Sigmoid colon (tissue), 6 donors: ENCODE measurements at regions not wholly inside any gene's neighbourhood (a gene's known extent, or its start where the extent isn't known, plus 50 kb on each side); places are given as distances from the start of the nearest gene placed in this dataset.

Experiments
- DNase-seq: peaks from one replicate; pipeline ENCODE4 v3.0.0-alpha.2; 2019
- H3K27ac ChIP-seq, 4 donors: fragments of 200-600 bp; sonication (generic); one replicate each; pipeline ENCODE4 v1.5.1; 2016 to 2019; ENCODE audit warnings: mild to moderate bottlenecking in 1 of 4
- H3K27me3 ChIP-seq, 3 donors: fragments of 200-600 bp; sonication (generic); one replicate each; pipeline ENCODE4 v1.5.1; 2019; ENCODE audit warnings: mild to moderate bottlenecking in 1 of 3
- H3K36me3 ChIP-seq, 4 donors: fragments of 200-600 bp; sonication (generic); one replicate each; pipeline ENCODE4 v1.5.1; 2016 to 2019
- H3K4me1 ChIP-seq, 4 donors: fragments of 200-600 bp; sonication (generic); one replicate each; pipeline ENCODE4 v1.5.1; 2017 to 2019
- H3K4me3 ChIP-seq, 4 donors: fragments of 200-600 bp; sonication (generic); one replicate each; pipeline ENCODE4 v1.5.1; 2017 to 2019; ENCODE audit warnings: mild to moderate bottlenecking in 2 of 4, moderate library complexity in 1 of 4
- H3K9me3 ChIP-seq, 4 donors: fragments of 200-600 bp in 3 of 4; sonication (generic) in 3 of 4; one replicate each; pipeline versions ENCODE4 v1.5.1 to v1.6.1; 2013 to 2019
- EP300 ChIP-seq, 4 donors: sonication (generic); formaldehyde crosslinking; IDR thresholded peaks; one replicate each; pipeline ENCODE4 v1.6.1; 2017; ENCODE audit warnings: antibody characterized with exemption in 4 of 4
- POLR2A ChIP-seq, 2 donors: fragments of 450-650 bp; IDR thresholded peaks; one replicate each; pipeline ENCODE4 v1.6.1; 2016; ENCODE audit warnings: antibody characterized with exemption in 2 of 2, mild to moderate bottlenecking in 2 of 2, moderate library complexity in 2 of 2
- POLR2AphosphoS5 ChIP-seq, 4 donors: sonication (generic); formaldehyde crosslinking; IDR thresholded peaks; one replicate each; pipeline ENCODE4 v1.6.1; 2017; ENCODE audit warnings: antibody characterized with exemption in 4 of 4
- WGBS, 2 donors: extraction: QIAGEN DNeasy Blood & Tissue Kit; methylation state at CpG; one replicate each; pipeline ENCODE4 v1.1.7; 2013; 5-methylcytosine and 5-hydroxymethylcytosine counted together
- intact Hi-C: fragments of 100-400 bp; cut with DNase I; formaldehyde crosslinking; loops from one replicate; pipeline ENCODE4 v1.15.1; 2023
- TF ChIP-seq, protein P1 (sequence below), 4 experiments: fragments of 450-650 bp in 3 of 4; fragments of 200-600 bp in 1 of 4; IDR thresholded peaks; one replicate each; pipeline ENCODE4 v1.5.1; 2016 to 2019; ENCODE audit warnings: antibody characterized with exemption in 4 of 4, mild to moderate bottlenecking in 3 of 4, moderate library complexity in 2 of 4
- donor health status: healthy with polysubstance abuse.
- donor health status: healthy.

DNA sequence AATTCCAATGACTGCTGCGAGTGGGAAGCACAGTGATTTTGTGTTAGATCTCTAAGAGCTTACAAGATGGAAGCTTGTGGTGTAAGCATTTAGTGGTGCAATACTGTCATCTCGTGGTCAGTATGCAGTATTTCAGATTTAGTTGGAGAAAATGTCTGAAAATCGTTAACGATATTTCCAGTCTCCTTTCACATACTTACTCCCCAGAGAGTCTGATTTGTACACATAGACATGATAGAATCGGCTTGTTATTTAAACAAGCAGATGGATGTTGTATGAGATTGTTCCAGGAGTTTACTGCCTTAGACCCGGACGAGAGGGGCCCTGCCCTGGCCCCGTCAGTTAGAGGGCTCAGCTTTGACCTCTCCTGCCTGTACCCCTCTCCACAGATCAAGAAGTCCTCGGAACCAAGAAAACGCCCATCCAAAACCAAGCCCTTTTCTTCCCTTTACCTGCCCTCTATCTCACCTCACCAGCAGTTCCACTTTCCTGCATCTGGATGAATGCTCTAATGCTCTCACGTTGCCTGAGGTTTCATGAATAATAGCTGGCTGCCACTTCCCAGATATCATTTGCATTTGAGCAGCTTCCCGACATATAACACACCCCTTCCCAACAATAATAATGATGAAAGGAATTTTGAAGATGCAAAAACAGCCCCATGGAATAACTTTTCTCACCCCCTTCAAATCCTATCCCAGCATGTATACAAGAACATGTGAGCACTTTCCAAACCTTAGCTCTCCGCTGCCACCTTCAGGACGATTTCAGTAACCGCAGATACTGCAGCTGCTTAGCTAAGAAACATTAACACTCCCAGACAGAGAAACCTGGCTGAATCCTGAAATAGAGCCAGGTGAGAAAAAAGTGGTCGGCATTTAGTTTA is 247.3 kb downstream of the LTN1 start:
- TF ChIP-seq POLR2AphosphoS5 (IDR thresholded peaks at IDR 0.05) (no peak), EP300 (IDR thresholded peaks at IDR 0.05) (no peak)
- TF ChIP-seq, protein P1, sequence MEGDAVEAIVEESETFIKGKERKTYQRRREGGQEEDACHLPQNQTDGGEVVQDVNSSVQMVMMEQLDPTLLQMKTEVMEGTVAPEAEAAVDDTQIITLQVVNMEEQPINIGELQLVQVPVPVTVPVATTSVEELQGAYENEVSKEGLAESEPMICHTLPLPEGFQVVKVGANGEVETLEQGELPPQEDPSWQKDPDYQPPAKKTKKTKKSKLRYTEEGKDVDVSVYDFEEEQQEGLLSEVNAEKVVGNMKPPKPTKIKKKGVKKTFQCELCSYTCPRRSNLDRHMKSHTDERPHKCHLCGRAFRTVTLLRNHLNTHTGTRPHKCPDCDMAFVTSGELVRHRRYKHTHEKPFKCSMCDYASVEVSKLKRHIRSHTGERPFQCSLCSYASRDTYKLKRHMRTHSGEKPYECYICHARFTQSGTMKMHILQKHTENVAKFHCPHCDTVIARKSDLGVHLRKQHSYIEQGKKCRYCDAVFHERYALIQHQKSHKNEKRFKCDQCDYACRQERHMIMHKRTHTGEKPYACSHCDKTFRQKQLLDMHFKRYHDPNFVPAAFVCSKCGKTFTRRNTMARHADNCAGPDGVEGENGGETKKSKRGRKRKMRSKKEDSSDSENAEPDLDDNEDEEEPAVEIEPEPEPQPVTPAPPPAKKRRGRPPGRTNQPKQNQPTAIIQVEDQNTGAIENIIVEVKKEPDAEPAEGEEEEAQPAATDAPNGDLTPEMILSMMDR (IDR thresholded peaks at IDR 0.05): peak; percentile 89 to 99 (median 96)
- no peaks in the 10 kb centered on the region for H3K27me3 ChIP-seq
- intact Hi-C loops: loop anchor here (2.0 to 5.0 kb wide), 6 partner anchors 195 to 1897 kb away; no protein-coding TSS in a partner anchor
- peak; percentile 87 for DNase-seq
- H3K9me3 ChIP-seq: no peaks in the 10 kb centered on the region
- WGBS, 2 donors: 5% methylated on average over 16 of the region's 16 CpGs
- peak overlapping the region; percentile 33 to 55 (median 46) for H3K4me3 ChIP-seq
- peak overlapping the region; percentile 68 to 84 (median 74) for H3K27ac ChIP-seq
- H3K36me3 ChIP-seq: no peaks in the 10 kb centered on the region
- peaks cover 0 to 34% (median 14%) of the 10 kb centered on the region in 4 donors for H3K4me1 ChIP-seq

DNA sequence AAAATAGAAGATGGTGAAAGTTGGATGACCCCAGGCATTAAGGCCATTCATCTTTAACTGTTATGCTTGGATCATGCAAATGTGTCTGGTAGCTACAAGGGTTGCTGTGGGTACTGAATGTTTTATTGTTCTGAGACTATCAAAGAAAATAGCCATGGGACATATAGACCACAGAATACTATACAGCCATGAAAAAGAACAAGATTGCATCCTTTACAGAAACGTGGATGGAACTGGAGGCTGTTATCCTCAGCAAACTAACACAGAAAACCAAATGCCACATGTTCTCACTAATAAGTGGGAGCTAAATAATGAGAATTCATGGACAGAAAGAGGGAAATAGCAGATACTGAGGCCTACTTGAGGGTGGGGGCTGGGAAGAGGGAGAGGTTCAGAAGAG is 249.0 kb downstream of the LTN1 start:
- intact Hi-C loops: loop anchor here (2.0 kb wide), 4 partner anchors 197 to 1895 kb away; no protein-coding TSS in a partner anchor
- Histone ChIP-seq H3K9me3 (no peaks in the 10 kb centered on the region), H3K4me3 (no peak overlapping the region), H3K36me3 (no peaks in the 10 kb centered on the region), H3K27me3 (no peaks in the 10 kb centered on the region), H3K4me1 (peaks cover 0 to 20% (median 11%) of the 10 kb centered on the region in 4 donors), H3K27ac (peak overlapping the region in 1 of 4 donors; percentile 17)
- no peak for DNase-seq
- TF ChIP-seq POLR2A (IDR thresholded peaks at IDR 0.05) (no peak), POLR2AphosphoS5 (IDR thresholded peaks at IDR 0.05) (no peak), EP300 (IDR thresholded peaks at IDR 0.05) (no peak)
- TF ChIP-seq, protein P1 (IDR thresholded peaks at IDR 0.05): no peak
- 40 to 45% methylated on average over 1 of the region's 1 CpG for WGBS, 2 donors

DNA sequence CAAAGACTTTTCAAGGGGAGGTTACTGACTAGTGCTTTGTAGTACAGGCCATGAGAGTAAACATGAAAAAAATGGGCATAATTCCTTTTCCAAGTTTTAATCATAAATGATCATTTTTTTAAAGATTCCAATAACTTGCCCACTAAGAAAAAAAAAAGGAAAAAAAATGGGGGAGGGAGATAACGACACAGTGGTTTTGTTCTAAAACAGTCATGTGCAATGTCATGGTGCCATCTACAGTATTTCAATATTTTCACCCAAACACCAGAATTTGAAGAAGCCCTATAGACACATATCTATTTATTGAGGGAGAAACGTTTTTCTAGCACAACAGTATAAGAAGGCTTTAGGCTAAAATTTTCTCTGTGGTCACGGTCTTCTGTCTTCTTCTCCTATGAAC is 250.2 kb downstream of the LTN1 start:
- no peaks in the 10 kb centered on the region for H3K36me3 ChIP-seq
- H3K27ac ChIP-seq: peak overlapping the region in 1 of 4 donors; percentile 17
- H3K4me3 ChIP-seq: no peak overlapping the region
- 48 to 69% methylated on average over 3 of the region's 3 CpGs for WGBS, 2 donors
- intact Hi-C loops: no loop called here
- DNase-seq: no peak
- H3K4me1 ChIP-seq: peaks cover 0 to 32% (median 21%) of the 10 kb centered on the region in 4 donors
- TF ChIP-seq POLR2A (IDR thresholded peaks at IDR 0.05) (no peak), EP300 (IDR thresholded peaks at IDR 0.05) (no peak), POLR2AphosphoS5 (IDR thresholded peaks at IDR 0.05) (no peak)
- TF ChIP-seq, protein P1 (IDR thresholded peaks at IDR 0.05): no peak
- no peaks in the 10 kb centered on the region for H3K9me3 ChIP-seq
- no peaks in the 10 kb centered on the region for H3K27me3 ChIP-seq

DNA sequence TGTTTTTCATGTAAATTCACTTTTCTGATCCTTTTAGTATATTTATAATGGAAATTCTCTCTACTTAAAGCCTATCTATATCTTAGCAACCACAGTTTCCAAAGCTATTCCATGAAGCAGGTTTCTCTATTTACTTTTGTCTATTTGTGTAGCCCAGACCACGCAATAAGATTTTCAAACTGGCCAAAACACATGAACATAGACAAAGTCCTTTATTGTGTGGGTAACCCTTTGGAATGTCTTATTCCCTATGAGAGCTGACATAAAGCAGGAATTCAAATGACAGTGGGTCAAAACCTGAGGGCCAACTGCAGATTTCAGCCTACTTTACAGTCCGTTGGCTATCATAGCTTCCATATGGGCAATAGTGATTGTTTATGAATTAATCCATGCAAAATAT is 252.6 kb downstream of the LTN1 start:
- WGBS, 2 donors: 92 to 96% methylated on average over 2 of the region's 2 CpGs
- no peaks in the 10 kb centered on the region for H3K36me3 ChIP-seq
- intact Hi-C loops: no loop called here
- TF ChIP-seq, protein P1 (IDR thresholded peaks at IDR 0.05): no peak
- TF ChIP-seq POLR2AphosphoS5 (IDR thresholded peaks at IDR 0.05): no peak
- TF ChIP-seq EP300 (IDR thresholded peaks at IDR 0.05): no peak
- TF ChIP-seq POLR2A (IDR thresholded peaks at IDR 0.05): no peak
- H3K9me3 ChIP-seq: no peaks in the 10 kb centered on the region
- H3K4me3 ChIP-seq: no peak overlapping the region
- H3K27me3 ChIP-seq: no peaks in the 10 kb centered on the region
- H3K27ac ChIP-seq: no peak overlapping the region
- DNase-seq: no peak
- peaks cover 0 to 23% (median 14%) of the 10 kb centered on the region in 4 donors for H3K4me1 ChIP-seq
